Cardiac muscle cell (in vitro differentiated cells and primary cell): ENCODE measurements at regions not wholly inside any gene's neighbourhood (a gene's known extent, or its start where the extent isn't known, plus 50 kb on each side); places are given as distances from the start of the nearest gene placed in this dataset.

ENCODE experiments used
- DNase-seq, 2 donors: peaks; one replicate each; pipeline versions ENCODE4 v3.0.0 to v3.0.0-alpha.2; 2010 to 2017; ENCODE audit warnings: low read depth in 1 of 2, low spot score in 1 of 2
- H3K27ac ChIP-seq: fragments of 200-600 bp; sonication (generic); 2 replicates; pipeline ENCODE4 v1.5.1; 2016
- H3K27me3 ChIP-seq: fragments of 200-600 bp; sonication (generic); 2 replicates; pipeline ENCODE4 v1.6.0; 2016; ENCODE audit warnings: control low read depth
- H3K36me3 ChIP-seq: fragments of 200-600 bp; sonication (generic); 2 replicates; pipeline ENCODE4 v1.5.1; 2016; ENCODE audit warnings: control low read depth
- H3K4me1 ChIP-seq: fragments of 200-600 bp; sonication (generic); 2 replicates; pipeline ENCODE4 v1.8.1; 2017; ENCODE audit warnings: low read depth, mild to moderate bottlenecking, mixed run types
- H3K4me3 ChIP-seq: fragments of 200-600 bp; sonication (generic); 2 replicates; pipeline ENCODE4 v1.5.1; 2016; ENCODE audit warnings: mild to moderate bottlenecking
- H3K9me3 ChIP-seq: fragments of 200-600 bp; sonication (generic); 2 replicates; pipeline ENCODE4 v1.5.1; 2017; ENCODE audit warnings: low read depth, mild to moderate bottlenecking, control low read depth
- TF ChIP-seq, protein P1 (sequence below): IDR thresholded peaks from 2 replicates; pipeline ENCODE4 v1.5.1; 2012; ENCODE audit warnings: low read depth, mild to moderate bottlenecking, low read length

DNA sequence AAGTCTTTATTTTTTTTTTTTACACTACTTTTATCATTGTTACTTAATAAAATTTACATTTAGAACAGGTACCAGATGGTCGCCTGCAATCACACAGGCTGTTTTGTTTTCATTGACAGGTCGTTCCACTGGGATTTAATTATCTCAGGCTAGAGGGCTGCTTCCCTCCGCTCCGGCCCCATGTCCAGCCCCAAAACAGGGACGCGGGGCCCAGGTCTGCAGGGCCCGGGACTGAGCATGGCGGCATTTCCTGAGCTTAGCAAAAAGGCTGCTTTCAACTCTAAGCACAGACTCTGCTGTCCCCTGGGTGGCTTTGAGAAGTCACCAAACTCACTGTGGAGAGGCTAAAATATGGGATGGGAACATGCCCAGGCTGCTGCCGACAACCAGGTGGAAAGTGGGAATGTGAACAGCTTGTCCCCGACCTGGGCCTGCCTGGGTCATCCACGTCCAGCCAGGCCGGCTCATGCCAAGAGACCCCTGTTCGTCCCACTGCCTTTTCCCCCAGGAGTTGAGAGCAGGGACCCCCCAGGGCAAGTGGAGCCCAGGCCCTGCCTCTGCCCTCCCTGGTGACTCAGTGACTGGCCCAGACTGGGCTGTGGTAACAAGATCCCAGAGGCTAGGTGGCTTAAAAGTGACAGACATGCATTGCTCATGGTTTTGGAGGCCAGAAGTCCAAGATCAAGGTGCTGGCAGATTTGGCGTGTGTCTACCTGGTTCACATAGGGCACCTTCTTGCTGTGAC lies 150.0 kb downstream of the SHANK2 start:
- Histone ChIP-seq H3K27me3 (no peaks in the 10 kb centered on the region), H3K4me1 (no peaks in the 10 kb centered on the region), H3K27ac (no peak overlapping the region), H3K4me3 (no peak overlapping the region), H3K9me3 (no peaks in the 10 kb centered on the region), H3K36me3 (no peaks in the 10 kb centered on the region)
- DNase-seq: no peak
- TF ChIP-seq, protein P1, sequence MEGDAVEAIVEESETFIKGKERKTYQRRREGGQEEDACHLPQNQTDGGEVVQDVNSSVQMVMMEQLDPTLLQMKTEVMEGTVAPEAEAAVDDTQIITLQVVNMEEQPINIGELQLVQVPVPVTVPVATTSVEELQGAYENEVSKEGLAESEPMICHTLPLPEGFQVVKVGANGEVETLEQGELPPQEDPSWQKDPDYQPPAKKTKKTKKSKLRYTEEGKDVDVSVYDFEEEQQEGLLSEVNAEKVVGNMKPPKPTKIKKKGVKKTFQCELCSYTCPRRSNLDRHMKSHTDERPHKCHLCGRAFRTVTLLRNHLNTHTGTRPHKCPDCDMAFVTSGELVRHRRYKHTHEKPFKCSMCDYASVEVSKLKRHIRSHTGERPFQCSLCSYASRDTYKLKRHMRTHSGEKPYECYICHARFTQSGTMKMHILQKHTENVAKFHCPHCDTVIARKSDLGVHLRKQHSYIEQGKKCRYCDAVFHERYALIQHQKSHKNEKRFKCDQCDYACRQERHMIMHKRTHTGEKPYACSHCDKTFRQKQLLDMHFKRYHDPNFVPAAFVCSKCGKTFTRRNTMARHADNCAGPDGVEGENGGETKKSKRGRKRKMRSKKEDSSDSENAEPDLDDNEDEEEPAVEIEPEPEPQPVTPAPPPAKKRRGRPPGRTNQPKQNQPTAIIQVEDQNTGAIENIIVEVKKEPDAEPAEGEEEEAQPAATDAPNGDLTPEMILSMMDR: no peak

DNA sequence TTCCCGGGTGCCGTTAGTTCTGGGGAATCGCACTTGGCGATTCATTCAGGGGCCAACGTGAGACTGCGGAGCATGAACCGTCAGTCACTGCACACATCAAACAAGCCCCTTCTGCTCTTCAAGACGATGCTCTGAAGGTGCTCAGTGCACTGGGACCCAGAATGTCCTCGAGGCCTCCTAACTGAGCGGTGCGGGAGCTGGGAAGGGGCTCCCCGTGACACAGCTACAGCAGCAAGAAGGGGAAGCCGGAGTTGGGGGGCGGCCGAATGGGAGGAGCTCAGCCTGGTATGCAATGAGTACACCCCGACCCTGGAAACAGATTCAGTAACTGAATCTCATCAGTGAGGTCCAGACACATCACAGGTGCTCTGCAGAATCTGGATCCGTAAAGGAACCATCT lies 150.8 kb downstream of the SHANK2 start:
- no peaks in the 10 kb centered on the region for H3K36me3 ChIP-seq
- no peak overlapping the region for H3K4me3 ChIP-seq
- no peaks in the 10 kb centered on the region for H3K4me1 ChIP-seq
- H3K27me3 ChIP-seq: no peaks in the 10 kb centered on the region
- H3K27ac ChIP-seq: no peak overlapping the region
- no peak for DNase-seq
- H3K9me3 ChIP-seq: no peaks in the 10 kb centered on the region
- TF ChIP-seq, protein P1: no peak

DNA sequence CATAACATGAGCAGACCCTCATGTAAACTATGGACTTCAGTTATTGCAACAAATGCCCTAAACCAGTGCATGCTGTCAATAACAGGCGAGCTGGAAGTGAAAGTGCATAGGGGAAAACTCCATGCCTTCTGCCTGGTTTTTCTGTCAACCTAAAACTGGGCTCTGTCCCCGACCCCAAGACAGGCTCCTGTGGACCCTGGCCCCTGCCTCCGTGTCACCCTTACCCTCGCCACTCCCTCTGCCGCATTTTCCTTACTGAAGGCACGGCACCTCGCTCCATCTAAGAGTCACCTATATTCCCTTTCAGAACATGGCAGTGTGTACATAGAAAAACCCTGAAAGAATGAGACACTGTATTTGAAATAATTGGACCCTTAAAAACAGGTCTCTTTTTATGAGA lies 151.3 kb downstream of the SHANK2 start:
- Histone ChIP-seq H3K4me1 (no peaks in the 10 kb centered on the region), H3K36me3 (no peaks in the 10 kb centered on the region), H3K4me3 (no peak overlapping the region), H3K27ac (no peak overlapping the region), H3K27me3 (no peaks in the 10 kb centered on the region), H3K9me3 (no peaks in the 10 kb centered on the region)
- TF ChIP-seq, protein P1: no peak
- no peak for DNase-seq

DNA sequence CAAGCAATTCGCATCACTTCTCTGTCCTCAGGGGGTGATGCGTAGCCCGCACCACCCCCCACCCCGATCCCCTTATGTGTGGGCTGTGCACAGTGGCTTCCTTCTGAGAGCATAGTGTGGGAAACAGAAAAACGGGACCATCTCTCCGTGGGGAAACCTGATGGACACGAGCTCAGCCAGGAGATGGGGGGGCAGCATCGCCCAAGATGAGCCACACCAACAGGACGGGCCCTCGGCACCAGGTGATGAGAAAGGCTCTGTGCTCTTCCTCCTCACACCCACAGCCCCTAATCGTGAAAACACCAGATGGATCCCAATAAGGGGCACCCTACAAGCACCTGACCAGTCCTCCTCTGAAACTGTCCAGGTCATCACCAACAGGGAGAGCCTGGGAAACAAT lies 153.6 kb downstream of the SHANK2 start:
- Histone ChIP-seq H3K9me3 (no peaks in the 10 kb centered on the region), H3K4me1 (no peaks in the 10 kb centered on the region), H3K27me3 (no peaks in the 10 kb centered on the region), H3K36me3 (no peaks in the 10 kb centered on the region), H3K4me3 (no peak overlapping the region), H3K27ac (no peak overlapping the region)
- TF ChIP-seq, protein P1: no peak
- DNase-seq: no peak

DNA sequence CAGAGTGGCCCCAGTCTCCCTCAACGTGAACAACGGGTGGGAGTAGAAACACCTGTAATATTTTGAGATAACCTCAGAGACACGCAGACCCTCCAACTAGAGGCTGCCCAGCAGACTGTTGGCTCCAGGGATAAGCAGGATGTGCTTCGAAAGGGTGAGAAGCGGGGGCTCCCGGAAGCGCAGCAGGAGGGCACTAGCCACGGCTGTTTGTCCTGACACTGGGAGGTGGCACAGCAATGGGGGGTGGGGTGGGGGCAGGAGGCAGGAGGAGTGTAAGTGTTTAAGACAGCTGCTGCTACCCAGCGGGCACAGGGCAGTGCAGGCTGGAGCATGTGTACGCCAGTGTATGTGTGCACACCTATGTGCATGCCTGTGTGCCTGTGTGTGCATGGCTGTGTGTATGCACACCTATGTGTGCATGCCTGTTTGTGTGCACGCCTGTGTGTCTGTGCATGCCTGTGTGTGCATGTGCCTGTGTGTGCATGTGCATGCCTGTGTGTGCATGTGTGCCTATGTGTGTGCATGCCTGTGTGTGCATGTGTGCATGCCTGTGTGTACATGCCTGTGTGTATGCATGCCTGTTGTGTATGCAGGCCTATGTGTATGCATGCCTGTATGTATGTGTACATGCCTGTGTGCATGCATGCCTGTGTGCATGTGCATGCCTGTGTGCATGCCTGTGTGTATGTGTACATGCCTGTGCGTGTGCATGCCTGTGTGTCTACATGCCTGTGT lies 154.7 kb downstream of the SHANK2 start:
- TF ChIP-seq, protein P1: no peak
- H3K27ac ChIP-seq: no peak overlapping the region
- no peaks in the 10 kb centered on the region for H3K36me3 ChIP-seq
- H3K4me1 ChIP-seq: no peaks in the 10 kb centered on the region
- H3K27me3 ChIP-seq: no peaks in the 10 kb centered on the region
- H3K9me3 ChIP-seq: no peaks in the 10 kb centered on the region
- DNase-seq: no peak
- no peak overlapping the region for H3K4me3 ChIP-seq
